ENCODE measurements at regions not wholly inside any gene's neighbourhood (a gene's known extent, or its start where the extent isn't known, plus 50 kb on each side); places are given as distances from the start of the nearest gene placed in this dataset.

GRCh38 chr1:59062743-59063142 is 234.2 kb upstream of the FGGY start:
- TF ChIP-seq CTCF (IDR thresholded peaks at IDR 0.05) (no peak), POLR2A (IDR thresholded peaks at IDR 0.05) (no peak), EP300 (IDR thresholded peaks at IDR 0.05) (no peak), POLR2AphosphoS5 (IDR thresholded peaks at IDR 0.05) (peak in 1 of 4 donors; percentile 10)

Data from sigmoid colon (tissue), 4 donors.